Muscle of arm (tissue), 1 donor: ENCODE measurements at regions not wholly inside any gene's neighbourhood (a gene's known extent, or its start where the extent isn't known, plus 50 kb on each side); places are given as distances from the start of the nearest gene placed in this dataset.

Source experiments
- DNase-seq: peaks from one replicate; pipeline ENCODE4 v3.0.0-alpha.2; 2013

DNA sequence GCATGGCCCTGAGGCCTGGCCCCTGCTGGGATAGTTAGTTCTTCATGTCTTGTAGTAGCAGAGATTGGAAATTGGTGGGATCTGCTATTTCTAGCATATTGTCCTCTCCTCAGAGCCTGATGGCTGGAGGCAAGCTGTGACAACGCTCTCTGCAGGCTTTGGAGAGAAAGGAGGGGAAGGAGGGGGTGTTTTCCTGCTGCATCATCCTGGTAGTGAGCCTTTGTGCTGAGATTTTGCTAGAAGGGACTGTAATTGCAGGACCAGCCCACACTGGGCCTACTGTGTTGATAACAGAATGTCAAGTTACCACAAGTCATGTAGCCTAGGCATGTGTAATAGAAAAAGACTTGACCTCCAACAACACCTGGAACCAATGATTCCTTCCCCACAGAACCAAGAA is 351.0 kb downstream of the SIPA1L2 start:
- DNase-seq, result no peak

DNA sequence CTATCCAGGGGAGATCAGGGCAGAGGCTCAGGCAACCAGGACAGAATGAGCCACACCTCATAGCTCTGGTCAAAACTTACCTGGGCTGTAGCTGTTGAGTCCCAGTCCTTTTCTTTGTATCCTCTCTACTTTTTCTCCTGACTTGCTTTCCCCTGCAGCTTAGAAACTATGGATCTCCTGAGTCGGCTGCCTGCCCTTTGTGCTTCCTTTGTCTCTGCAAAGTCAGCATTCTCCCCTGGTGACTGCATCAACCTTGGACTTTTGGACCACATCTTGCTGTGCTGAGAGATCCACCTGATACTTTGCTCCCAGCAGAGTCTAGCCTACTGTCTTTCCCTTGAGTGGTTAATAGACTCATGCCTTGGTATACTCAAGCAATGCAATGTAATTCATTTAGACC is 353.3 kb downstream of the SIPA1L2 start:
- DNase-seq, result no peak

DNA sequence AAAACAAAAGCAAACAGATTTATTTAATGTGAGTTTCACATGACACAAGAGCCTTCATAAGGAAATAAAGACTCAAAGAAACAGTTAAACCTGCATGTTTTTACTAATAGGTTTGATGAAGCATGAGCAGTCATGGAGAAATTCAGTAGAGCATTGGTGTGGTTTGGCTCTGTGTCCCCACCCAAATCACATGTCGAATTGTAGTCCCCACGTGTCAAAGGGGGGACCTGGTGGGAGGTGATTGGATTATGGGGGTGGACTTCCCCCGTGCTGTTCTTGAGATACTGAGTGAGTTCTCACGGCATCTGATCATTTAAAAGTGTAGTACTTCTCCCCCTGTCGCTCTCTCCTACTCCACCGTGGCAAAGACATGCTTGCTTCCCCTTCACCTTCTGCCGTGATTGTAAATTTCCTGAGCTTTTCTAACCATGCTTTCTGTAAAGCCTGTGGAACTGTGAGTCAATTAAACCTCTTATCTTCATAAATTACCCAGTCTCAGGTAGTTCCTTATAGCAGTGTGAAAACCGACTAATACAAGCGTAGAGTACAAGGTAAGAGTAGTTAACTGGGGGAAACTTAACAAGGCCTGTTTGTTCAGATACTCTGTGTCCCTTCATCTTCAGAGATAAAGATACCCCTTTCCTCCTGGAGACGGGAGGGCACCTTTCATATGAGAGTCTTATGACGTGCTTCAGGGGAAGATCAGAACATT is 354.8 kb downstream of the SIPA1L2 start:
- DNase-seq, result no peak

DNA sequence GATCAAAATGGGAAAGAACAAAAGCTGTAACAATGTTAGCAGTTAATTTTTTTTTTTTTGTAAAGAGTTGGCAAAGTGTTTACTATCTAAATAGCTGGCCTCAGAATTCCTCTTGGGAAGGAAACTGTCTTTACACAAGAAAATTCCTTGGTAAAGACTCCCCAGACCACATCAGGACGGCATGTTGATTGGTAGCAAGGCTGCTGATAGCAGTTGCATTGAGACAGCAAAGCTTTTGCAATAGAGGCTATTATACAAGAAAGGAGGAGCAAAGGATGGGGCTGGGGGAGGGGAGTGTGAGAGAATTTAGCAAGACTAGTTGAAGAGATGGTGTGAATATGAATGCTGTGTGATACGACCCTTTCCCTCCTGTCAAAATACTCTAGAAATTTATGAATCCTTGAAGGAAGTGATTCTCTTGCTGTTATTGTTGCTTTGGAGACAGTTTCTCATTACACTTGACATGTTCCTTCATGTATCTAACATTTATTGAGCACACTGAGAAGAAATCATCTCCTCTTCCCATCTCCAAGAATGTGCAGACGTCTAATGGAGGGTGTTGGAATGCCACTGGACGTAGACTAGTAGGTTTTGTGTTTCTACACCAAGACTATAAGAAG is 355.6 kb downstream of the SIPA1L2 start:
- DNase-seq, result no peak

DNA sequence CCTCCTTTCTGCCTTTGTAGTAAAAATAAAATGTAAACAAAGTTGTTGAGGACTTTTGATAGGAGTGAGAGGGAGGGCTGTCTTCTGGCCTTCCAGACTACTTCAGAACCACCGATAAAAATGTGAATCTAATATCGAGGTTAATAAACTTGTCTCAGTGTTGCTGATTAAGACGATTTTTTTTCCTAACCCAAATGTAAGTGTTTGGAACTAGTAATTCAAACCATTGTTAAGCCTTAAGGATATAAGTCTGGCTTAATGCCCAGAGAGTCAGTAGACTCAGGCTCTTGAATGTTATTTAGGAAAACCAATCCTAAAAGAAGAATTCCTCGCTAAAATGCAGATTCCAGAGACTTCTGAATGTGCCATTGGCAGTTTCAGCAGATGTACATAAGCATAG is 356.9 kb downstream of the SIPA1L2 start:
- no peak for DNase-seq

DNA sequence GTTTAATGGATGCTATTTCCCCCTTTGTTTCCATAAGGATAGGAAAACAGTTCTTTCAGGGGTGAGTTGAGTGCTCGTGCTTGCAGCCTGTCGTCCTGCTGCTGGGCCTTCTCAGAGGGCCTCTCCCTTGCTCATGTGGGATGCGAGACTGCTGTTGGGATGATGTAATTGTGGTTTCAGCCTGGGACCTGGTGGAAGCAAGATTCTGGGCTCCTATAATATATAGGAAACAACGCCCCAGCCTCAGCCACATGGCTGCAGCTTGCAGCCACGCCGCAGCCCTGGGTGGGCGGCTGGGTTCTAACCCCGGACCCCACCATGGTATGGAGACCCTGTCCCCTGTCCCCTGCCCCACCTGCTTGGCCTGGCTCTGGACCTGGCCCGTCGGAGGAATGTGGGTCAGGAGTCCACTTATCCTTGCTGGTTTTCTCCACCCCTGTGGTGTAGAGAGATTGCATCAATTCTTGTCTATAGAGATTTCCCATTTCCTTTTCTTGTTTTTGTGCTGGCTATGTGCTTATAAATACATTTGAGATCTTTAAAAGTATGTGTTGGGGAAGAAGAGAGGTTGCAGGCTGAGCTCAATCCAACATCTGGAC is 357.8 kb downstream of the SIPA1L2 start:
- peak; percentile 48 for DNase-seq

DNA sequence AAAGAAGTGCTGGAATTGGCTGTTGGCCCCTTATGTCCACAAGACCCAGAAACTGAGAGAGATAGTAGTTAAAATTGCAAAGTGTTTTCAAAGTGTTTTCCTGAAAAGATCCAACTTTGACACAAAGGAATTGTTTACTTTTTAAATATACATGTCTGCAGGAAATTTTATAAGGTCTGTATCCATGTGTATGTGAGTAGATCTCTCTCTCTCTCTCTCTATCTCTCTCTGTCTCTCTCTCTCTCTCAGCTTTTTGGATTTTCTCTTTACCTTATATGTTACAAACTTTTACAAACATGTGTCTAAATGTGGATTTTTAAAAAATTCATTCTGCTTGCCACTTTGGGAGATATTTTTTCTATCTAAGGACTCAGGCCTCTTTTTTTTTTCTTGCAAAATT is 358.6 kb downstream of the SIPA1L2 start:
- DNase-seq, result no peak

DNA sequence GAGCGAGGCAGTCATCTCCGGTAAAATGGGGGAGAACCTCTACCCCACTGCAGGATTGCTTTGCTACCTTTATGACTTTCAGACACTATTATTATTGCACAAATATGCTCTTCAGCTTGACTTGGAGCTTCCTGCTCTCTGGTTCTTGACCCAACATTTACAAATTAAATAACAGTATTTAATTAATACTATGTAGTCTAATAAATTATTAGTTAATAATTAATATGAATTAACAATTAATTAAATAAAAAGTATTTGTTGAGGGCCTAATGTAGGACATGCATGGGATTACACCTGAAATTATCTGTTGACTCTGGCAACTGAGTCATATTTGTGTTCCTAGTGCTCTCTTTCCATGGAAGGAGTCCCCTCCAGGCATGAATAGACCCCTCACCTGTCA is 359.9 kb downstream of the SIPA1L2 start:
- DNase-seq, result no peak

DNA sequence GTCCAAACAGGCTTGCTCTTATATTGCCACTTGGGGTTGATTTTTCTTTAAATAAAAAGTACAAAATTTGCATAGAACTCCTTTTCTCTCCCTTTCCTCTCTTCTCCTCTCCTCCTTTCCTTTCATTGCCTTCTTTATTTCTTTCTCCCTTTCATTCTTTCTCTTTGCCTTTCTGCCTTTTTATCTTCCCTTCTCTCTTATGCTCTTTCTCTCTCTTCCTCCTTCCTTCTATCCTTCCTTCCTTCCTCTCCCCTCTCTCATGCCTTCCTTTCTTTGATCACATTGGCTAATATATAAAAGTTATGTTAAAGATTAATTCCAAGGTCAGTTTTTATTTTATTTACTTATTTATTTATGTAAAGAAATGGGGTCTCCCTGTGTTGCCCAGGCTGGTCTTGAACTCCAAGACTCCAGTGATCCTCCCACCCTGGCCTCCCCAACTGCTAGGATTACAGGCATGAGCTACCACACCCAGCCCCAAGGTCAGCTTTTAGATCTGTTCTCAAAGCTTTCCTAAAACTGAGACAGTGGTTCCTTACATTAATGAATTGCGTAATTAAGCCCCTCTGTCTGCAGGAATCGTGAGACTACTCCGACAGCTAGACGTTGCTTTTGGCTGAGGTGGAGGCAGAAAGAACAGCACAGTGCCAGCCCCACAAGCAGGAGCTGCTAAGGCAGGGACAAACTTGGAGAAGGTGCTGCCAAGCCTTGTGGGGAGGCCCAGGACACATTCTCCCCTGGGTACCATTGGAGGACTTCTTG is 361.9 kb downstream of the SIPA1L2 start:
- no peak for DNase-seq

DNA sequence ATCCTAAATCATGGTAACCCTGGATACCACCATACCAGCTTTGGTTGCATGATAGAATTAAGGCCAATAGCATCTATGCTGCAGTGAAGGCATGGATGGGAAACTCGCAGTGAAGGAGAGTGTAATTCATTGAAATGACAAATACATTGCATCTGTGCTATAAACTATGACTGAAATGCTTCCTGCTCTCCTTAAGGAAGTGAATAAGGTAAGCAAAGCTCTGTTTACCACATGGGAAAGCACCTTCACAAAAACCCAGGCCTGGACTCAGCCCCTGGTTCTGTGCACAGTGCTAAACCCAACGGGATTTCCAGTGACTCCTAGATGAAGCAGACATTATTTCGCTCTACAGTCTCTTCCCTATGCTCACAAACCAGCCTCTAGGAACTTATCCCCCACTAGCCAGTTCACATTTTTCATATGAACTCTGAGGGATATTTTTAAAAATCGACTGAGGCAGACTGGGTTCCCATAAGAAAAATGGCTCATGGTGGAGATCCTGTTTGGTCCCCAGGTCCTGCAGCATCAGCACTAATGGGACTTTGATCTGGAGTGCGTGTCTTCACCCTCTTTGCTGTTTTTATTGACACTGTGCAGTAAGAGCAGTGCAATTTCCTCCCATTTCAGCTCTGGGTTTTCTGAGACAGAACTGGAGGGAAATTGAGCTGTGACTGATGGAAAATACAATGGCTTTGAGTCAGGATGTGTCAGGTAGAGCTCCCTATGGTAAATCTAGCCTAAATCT is 362.7 kb downstream of the SIPA1L2 start:
- no peak for DNase-seq

DNA sequence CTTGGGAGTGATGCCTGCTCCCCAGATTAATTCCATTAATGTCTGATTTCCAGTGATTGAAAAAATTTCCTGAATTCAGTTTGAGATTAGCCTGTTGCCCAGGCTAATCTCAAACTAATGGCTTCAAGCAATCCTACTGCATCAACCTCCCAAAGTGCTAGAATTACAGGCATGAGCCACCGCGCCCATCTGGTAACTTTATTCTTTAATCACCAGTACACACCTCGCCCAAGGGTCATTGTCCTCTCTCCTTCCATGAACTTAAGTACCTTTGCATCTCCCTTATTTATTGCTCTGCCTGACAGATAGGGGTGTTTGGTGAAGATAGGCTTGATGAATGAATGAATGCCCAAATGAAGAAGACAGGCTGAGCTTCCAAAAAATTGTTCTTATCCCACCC is 366.5 kb downstream of the SIPA1L2 start:
- no peak for DNase-seq

DNA sequence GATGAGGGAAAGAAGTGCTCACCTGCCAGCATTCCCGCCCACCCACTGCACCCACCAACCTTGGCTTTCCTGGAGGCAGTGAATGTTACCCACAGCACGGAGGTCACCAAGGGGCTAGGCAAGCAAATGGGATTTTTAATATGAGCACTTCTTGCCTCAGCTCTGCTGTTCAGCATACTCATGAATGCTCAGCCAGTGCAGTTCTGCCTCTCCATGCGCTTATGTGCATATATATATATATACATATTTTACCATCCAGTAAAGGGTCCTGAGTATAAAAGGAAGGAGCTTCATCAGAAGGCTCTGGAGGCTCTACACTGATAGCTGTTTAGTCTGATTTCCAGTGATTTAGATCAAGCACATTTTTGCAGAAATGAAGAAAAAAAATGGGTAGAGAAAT is 366.9 kb downstream of the SIPA1L2 start:
- DNase-seq, result no peak

DNA sequence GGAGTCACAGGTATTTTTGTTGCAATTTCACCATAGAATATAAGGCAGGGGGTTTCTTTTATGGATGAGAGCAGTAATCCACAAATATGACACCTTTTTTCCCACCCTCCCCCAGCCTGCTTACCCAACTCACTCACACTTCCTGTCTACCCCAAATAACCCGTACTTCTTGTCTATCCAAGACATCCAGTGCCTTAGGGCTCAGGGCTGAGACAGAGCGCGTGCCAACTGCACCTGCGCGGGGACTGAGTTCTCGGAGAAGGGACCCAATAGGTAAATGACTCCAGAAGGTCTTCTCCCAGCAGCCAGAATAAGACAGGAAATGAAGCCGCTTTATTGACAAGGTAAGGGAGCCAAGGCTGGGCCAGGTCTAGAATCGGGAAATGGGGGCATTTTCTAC is 369.1 kb downstream of the SIPA1L2 start:
- no peak for DNase-seq

DNA sequence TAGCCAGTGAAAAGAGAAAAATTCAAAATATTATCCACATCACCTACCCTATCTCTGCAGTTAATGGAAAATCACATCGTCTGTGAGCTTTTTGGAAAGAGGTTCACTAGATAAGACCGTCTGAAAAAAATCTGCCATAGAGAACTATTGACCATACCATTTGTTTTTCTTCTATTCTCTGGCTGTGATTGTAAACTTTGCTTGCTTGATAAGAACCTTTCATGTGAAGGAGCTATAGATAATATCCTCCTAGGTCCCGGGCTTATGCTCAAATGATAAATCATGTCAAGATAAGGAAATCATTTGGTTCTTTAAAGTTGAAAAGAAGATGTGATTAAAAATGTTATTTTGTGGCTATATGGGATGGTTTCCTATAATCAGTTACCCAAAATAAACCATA is 369.9 kb downstream of the SIPA1L2 start:
- DNase-seq, result no peak

DNA sequence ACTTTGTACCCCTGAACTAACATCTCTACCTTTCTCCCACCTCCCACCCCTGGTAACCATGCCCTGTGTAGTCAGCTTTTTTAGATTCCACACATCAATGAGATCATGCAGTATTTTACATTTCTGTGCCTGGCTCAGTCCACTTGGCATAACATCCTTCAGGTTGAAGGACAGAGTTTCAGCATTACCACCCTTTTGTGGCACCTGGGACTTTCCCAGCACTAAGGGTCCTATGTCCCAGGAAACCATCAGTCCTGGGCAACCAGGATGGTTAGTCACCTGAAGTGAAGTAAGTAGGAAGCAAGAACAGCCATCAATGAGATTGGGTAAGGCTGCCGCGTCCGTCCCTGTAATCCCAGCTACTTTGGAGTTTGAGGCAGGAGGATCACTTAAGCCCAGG is 370.6 kb downstream of the SIPA1L2 start:
- no peak for DNase-seq

DNA sequence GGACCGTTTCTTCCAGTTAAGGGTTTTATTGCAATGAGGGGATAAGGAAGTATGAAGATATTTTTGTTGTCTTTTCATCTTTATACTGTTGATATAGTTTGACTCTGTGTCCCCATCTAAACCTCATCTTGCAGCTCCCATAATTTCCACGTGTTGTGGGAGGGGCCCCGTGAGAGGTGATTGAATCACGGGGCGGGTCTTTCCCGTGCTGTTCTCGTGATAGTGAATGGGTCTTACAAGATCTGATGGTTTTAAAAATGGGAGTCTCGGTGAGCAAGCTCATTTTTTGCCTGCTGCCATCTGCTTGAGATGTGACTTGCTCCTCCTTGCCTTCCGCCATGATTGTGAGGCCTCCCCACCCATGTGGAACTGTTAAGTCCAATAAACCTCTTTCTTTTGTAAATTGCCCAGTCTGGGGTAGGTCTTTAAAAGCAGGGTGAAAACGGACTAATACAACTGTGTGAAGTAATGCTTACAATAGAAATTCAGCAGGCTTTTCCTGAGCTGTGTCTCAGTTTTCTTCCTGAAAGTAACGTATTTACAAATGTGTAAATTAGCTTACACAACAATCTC is 377.3 kb downstream of the SIPA1L2 start:
- DNase-seq, result no peak

DNA sequence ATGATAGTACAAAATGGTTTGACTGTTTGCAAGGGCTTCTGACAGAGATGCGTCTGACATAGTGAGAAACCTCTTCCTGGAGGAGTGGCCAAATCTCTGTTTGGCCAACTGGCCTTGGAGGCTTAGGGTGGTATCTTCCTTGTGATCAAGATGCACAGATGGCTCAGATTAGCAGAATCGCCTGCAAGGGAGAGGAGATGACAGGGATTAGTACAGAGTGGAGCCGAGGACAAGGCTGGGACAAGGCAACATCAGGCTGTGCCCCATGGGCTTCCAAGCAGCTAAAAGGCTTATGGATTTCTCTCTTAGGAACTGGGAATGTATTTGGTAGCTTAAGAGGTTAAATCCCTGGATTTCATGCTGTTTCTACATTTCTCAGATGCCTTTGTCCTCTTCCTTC is 379.1 kb downstream of the SIPA1L2 start:
- DNase-seq, result no peak

DNA sequence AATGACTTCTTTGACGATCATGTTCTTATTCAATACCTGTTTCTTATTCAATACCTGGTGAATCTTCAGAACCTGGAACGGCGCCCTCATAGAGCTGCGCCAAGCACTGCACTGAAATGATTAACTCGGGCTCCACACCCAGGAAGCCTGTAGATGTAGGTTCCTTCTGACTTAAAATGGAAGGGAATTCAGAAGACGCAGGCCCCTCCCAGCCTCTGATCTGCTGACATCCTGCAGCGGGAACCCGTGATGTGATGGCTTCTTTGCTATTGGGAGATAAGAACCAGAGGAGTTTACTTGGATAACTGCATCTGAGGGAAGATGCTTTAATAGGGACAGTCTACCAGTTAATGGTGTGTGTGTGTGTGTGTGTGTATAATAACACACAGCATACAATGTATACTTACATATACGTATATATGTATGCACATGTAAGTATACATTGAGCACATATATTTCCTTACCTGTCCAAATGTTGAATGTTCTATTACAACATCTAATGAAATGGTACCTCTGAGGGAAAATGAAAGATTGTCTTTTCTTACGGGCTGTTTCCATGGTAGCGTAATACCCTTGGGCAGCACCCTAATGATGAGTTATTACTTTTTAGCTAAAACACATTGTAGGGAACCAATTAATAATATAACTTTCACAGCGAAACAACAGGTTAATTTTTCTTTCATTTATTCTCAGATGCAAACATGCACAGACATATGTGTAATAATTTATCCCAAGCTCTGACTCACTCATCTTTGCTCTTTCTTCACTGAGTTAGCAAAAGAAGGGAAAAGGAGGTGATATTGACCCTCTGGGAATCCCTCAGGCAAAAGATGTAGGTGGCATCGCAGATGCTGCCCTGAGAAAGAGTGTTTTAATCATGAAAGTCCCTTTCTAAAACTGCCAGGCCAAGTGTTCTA is 379.8 kb downstream of the SIPA1L2 start:
- no peak for DNase-seq

DNA sequence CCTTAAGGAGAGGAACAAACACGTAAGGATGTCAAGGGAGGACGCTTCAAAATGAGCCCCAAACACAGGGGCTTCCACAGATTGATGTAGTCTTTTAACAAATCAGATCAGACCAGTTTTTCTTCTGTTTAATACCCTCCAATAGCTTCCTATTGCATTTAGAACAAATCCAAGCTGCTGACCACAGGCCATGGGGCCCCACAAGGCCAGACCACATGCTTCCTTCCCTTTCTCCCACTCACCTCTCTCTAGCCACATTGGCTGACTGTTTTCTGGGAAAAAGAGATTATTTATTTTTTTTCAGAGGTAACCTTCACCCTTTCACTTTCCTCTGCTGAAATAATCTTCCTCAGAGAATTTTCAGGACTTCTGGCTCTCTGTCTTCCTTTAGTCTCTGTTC is 380.6 kb downstream of the SIPA1L2 start:
- DNase-seq, result no peak

DNA sequence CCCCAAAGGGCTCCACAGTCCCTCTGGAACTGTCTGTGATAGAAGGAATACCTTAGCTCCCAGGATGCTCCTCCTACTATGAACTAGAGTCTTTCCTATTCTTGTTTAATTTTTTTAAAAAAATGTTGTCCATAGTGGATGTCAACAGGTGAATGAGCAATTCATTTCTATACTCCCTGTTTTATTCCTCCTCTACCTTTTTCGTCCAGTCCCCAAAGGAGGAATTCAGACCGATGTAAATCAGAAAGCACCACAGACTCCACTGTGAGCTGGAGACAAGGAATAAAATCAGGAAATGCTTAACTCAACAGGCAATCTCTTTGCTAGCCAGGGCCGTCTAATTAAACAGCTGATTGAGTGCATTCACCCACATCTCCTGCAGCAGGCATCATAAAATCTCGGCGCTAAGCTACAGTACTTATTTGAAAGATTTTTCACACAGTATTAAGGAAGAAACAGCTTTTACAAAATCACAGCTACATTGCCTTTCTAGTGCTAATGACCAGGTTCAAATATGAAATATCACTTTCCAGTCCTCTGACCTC is 381.6 kb downstream of the SIPA1L2 start:
- DNase-seq, result no peak
